ENCODE measurements at regions not wholly inside any gene's neighbourhood (a gene's known extent, or its start where the extent isn't known, plus 50 kb on each side); places are given as distances from the start of the nearest gene placed in this dataset.

- no peak for TF ChIP-seq CTCF (IDR thresholded peaks at IDR 0.05; ENCODE audit: control extremely low read depth, extremely low read depth)
- Histone ChIP-seq H3K27ac (ENCODE audit: low read depth in 1 of 2, low read length in 1 of 2) (no peak overlapping the region), H3K9ac (ENCODE audit: insufficient read depth in 1 of 2, low read length in 2 of 2) (no peak overlapping the region), H3K36me3 (ENCODE audit: control insufficient read depth in 4 of 4, insufficient read depth in 4 of 4, low read length in 4 of 4) (no peaks in the 10 kb centered on the region), H3K9me3 (ENCODE audit: control insufficient read depth in 4 of 4, insufficient read depth in 3 of 4, low read length in 3 of 4) (peaks cover 0 to 4% (median 0%) of the 10 kb centered on the region in 4 donors), H3K27me3 (ENCODE audit: control insufficient read depth in 3 of 3, insufficient read depth in 3 of 3, low read length in 2 of 3) (no peaks in the 10 kb centered on the region), H3K4me3 (no peak overlapping the region), H3K4me1 (ENCODE audit: control insufficient read depth in 5 of 5, insufficient read depth in 5 of 5, low read length in 5 of 5) (no peaks in the 10 kb centered on the region)
- WGBS, 2 donors, result 82 to 91% methylated on average over 3 of the region's 3 CpGs
- no peak for ATAC-seq (ENCODE audit: insufficient read depth, low FRiP score)
- no peak for DNase-seq
These were observed 389.9 kb downstream of the MTRR start for GRCh38 chr5:8258801-8259200.

GRCh38 chr5:8270246-8270645, 401.3 kb downstream of the MTRR start:
- H3K4me3 ChIP-seq, result no peak overlapping the region
- H3K9me3 ChIP-seq (ENCODE audit: control insufficient read depth in 4 of 4, insufficient read depth in 3 of 4, low read length in 3 of 4), result peaks cover 0 to 3% (median 0%) of the 10 kb centered on the region in 4 donors
- no peaks in the 10 kb centered on the region for H3K36me3 ChIP-seq (ENCODE audit: control insufficient read depth in 4 of 4, insufficient read depth in 4 of 4, low read length in 4 of 4)
- no peak overlapping the region for H3K9ac ChIP-seq (ENCODE audit: insufficient read depth in 1 of 2, low read length in 2 of 2)
- WGBS, 2 donors, result 90 to 92% methylated on average over 2 of the region's 2 CpGs
- H3K27ac ChIP-seq (ENCODE audit: low read depth in 1 of 2, low read length in 1 of 2), result no peak overlapping the region
- H3K27me3 ChIP-seq (ENCODE audit: control insufficient read depth in 3 of 3, insufficient read depth in 3 of 3, low read length in 2 of 3), result no peaks in the 10 kb centered on the region
- H3K4me1 ChIP-seq (ENCODE audit: control insufficient read depth in 5 of 5, insufficient read depth in 5 of 5, low read length in 5 of 5), result no peaks in the 10 kb centered on the region
- no peak for ATAC-seq (ENCODE audit: insufficient read depth, low FRiP score)
- TF ChIP-seq CTCF (IDR thresholded peaks at IDR 0.05; ENCODE audit: control extremely low read depth, extremely low read depth), result no peak
- no peak for DNase-seq

- H3K9ac ChIP-seq (ENCODE audit: insufficient read depth in 1 of 2, low read length in 2 of 2), result no peak overlapping the region
- no peaks in the 10 kb centered on the region for H3K4me1 ChIP-seq (ENCODE audit: control insufficient read depth in 5 of 5, insufficient read depth in 5 of 5, low read length in 5 of 5)
- no peaks in the 10 kb centered on the region for H3K9me3 ChIP-seq (ENCODE audit: control insufficient read depth in 4 of 4, insufficient read depth in 3 of 4, low read length in 3 of 4)
- TF ChIP-seq CTCF (IDR thresholded peaks at IDR 0.05; ENCODE audit: control extremely low read depth, extremely low read depth), result no peak
- ATAC-seq (ENCODE audit: insufficient read depth, low FRiP score) (no peak), DNase-seq (no peak)
- H3K4me3 ChIP-seq, result no peak overlapping the region
- WGBS, 2 donors, result 60 to 66% methylated on average over 4 of the region's 4 CpGs
- H3K27ac ChIP-seq (ENCODE audit: low read depth in 1 of 2, low read length in 1 of 2), result no peak overlapping the region
- H3K36me3 ChIP-seq (ENCODE audit: control insufficient read depth in 4 of 4, insufficient read depth in 4 of 4, low read length in 4 of 4), result no peaks in the 10 kb centered on the region
- no peaks in the 10 kb centered on the region for H3K27me3 ChIP-seq (ENCODE audit: control insufficient read depth in 3 of 3, insufficient read depth in 3 of 3, low read length in 2 of 3)
These were observed 411.9 kb downstream of the MTRR start for GRCh38 chr5:8280711-8281363.

GRCh38 chr5:8288334-8288733, 419.4 kb downstream of the MTRR start:
- H3K27ac ChIP-seq (ENCODE audit: low read depth in 1 of 2, low read length in 1 of 2), result no peak overlapping the region
- TF ChIP-seq CTCF (IDR thresholded peaks at IDR 0.05; ENCODE audit: control extremely low read depth, extremely low read depth), result no peak
- H3K4me1 ChIP-seq (ENCODE audit: control insufficient read depth in 5 of 5, insufficient read depth in 5 of 5, low read length in 5 of 5), result no peaks in the 10 kb centered on the region
- H3K4me3 ChIP-seq, result no peak overlapping the region
- ATAC-seq (ENCODE audit: insufficient read depth, low FRiP score) (no peak), DNase-seq (peak in 2 of 3 donors; percentile 80 to 81)
- H3K27me3 ChIP-seq (ENCODE audit: control insufficient read depth in 3 of 3, insufficient read depth in 3 of 3, low read length in 2 of 3), result peaks cover 0 to 3% (median 0%) of the 10 kb centered on the region in 3 donors
- no peak overlapping the region for H3K9ac ChIP-seq (ENCODE audit: insufficient read depth in 1 of 2, low read length in 2 of 2)
- no peaks in the 10 kb centered on the region for H3K9me3 ChIP-seq (ENCODE audit: control insufficient read depth in 4 of 4, insufficient read depth in 3 of 4, low read length in 3 of 4)
- H3K36me3 ChIP-seq (ENCODE audit: control insufficient read depth in 4 of 4, insufficient read depth in 4 of 4, low read length in 4 of 4), result no peaks in the 10 kb centered on the region

All from lung (tissue), 11 donors.